Esophagus muscularis mucosa (tissue), 4 donors: ENCODE measurements at regions not wholly inside any gene's neighbourhood (a gene's known extent, or its start where the extent isn't known, plus 50 kb on each side); places are given as distances from the start of the nearest gene placed in this dataset.

Source experiments
- CTCF ChIP-seq, 3 experiments: fragments of 200-600 bp in 2 of 3; fragments of 450-650 bp in 1 of 3; sonication (generic) in 2 of 3; IDR thresholded peaks; one replicate each; pipeline ENCODE4 v1.5.1; 2017 to 2019; ENCODE audit warnings: antibody characterized with exemption in 3 of 3, mild to moderate bottlenecking in 2 of 3, moderate library complexity in 1 of 3
- EP300 ChIP-seq: sonication (generic); formaldehyde crosslinking; IDR thresholded peaks from one replicate; pipeline ENCODE4 v1.6.1; 2017; ENCODE audit warnings: antibody characterized with exemption
- POLR2A ChIP-seq: fragments of 450-650 bp; IDR thresholded peaks from one replicate; pipeline ENCODE4 v1.6.1; 2017; ENCODE audit warnings: antibody characterized with exemption, moderate library complexity, mild to moderate bottlenecking, low read depth

- no peak for TF ChIP-seq CTCF (IDR thresholded peaks at IDR 0.05)
- no peak for TF ChIP-seq EP300
- no peak for TF ChIP-seq POLR2A
Measured at GRCh38 chr4:62601737-62602136, 1401.6 kb downstream of the ADGRL3 start.
